NT2/D1 (cell line): ENCODE measurements at regions not wholly inside any gene's neighbourhood (a gene's known extent, or its start where the extent isn't known, plus 50 kb on each side); places are given as distances from the start of the nearest gene placed in this dataset.
A peak's percentile ranks its signal among the peaks of the same experiment; 100 is the strongest.

Experiments
- DNase-seq: peaks from one replicate; pipeline ENCODE4 v3.0.0-alpha.2; 2011; ENCODE audit warnings: low read depth, low spot score
- H3K27me3 ChIP-seq: 2 replicates; pipeline ENCODE4 v1.6.0; 2011; ENCODE audit warnings: mild to moderate bottlenecking; ENCODE audit not compliant: insufficient read length, insufficient read depth
- H3K36me3 ChIP-seq: 2 replicates; pipeline ENCODE4 v1.6.1; 2011; ENCODE audit warnings: mild to moderate bottlenecking, low read length, mixed read lengths; ENCODE audit not compliant: insufficient read depth, insufficient read length
- H3K4me1 ChIP-seq: 2 replicates; pipeline ENCODE4 v1.5.1; 2011; ENCODE audit not compliant: insufficient read depth, insufficient read length
- H3K4me3 ChIP-seq: 2 replicates; pipeline ENCODE4 v1.5.1; 2011; ENCODE audit warnings: low read depth; ENCODE audit not compliant: insufficient read length
- H3K9ac ChIP-seq: 2 replicates; pipeline ENCODE4 v1.6.0; 2011; ENCODE audit warnings: low read depth; ENCODE audit not compliant: insufficient read length
- H3K9me3 ChIP-seq: 2 replicates; pipeline ENCODE4 v1.5.1; 2011; ENCODE audit warnings: mild to moderate bottlenecking, low read length; ENCODE audit not compliant: insufficient read depth
- SUZ12 ChIP-seq: IDR thresholded peaks from 2 replicates; pipeline ENCODE4 v1.6.1; 2011; ENCODE audit not compliant: insufficient read length, insufficient read depth; ENCODE audit errors: extremely low read depth
- YY1 ChIP-seq: IDR thresholded peaks from 2 replicates; pipeline ENCODE4 v1.6.1; 2011; ENCODE audit not compliant: insufficient read length, insufficient read depth
- ZNF274 ChIP-seq: IDR thresholded peaks from 2 replicates; pipeline ENCODE4 v1.6.1; 2011; ENCODE audit warnings: mild to moderate bottlenecking, low read depth, low read length

GRCh38 chr2:128970332-128971116, 651.9 kb upstream of the HS6ST1 start:
- no peak overlapping the region for H3K4me3 ChIP-seq
- TF ChIP-seq YY1 (no peak), SUZ12 (no peak), ZNF274 (no peak)
- H3K27me3 ChIP-seq: no peaks in the 10 kb centered on the region
- H3K9ac ChIP-seq: no peak overlapping the region
- no peaks in the 10 kb centered on the region for H3K36me3 ChIP-seq
- no peaks in the 10 kb centered on the region for H3K9me3 ChIP-seq
- no peak for DNase-seq
- no peaks in the 10 kb centered on the region for H3K4me1 ChIP-seq

GRCh38 chr2:128973566-128973965, 654.9 kb upstream of the HS6ST1 start:
- Histone ChIP-seq H3K27me3 (no peaks in the 10 kb centered on the region), H3K4me3 (no peak overlapping the region), H3K9ac (no peak overlapping the region), H3K9me3 (no peaks in the 10 kb centered on the region), H3K4me1 (peaks cover 2% of the 10 kb centered on the region), H3K36me3 (no peaks in the 10 kb centered on the region)
- TF ChIP-seq YY1: no peak
- no peak for TF ChIP-seq ZNF274
- TF ChIP-seq SUZ12: no peak
- DNase-seq: no peak

GRCh38 chr2:128978212-128978611, 659.5 kb upstream of the HS6ST1 start:
- no peak overlapping the region for H3K9ac ChIP-seq
- no peak overlapping the region for H3K4me3 ChIP-seq
- no peaks in the 10 kb centered on the region for H3K9me3 ChIP-seq
- H3K4me1 ChIP-seq: peaks cover 2% of the 10 kb centered on the region
- H3K36me3 ChIP-seq: no peaks in the 10 kb centered on the region
- peak; percentile 55 for DNase-seq
- no peak for TF ChIP-seq ZNF274
- TF ChIP-seq SUZ12: no peak
- H3K27me3 ChIP-seq: no peaks in the 10 kb centered on the region

- H3K9me3 ChIP-seq: no peaks in the 10 kb centered on the region
- peaks cover 2% of the 10 kb centered on the region for H3K4me1 ChIP-seq
- H3K36me3 ChIP-seq: no peaks in the 10 kb centered on the region
- H3K27me3 ChIP-seq: no peaks in the 10 kb centered on the region
- H3K4me3 ChIP-seq: no peak overlapping the region
- no peak overlapping the region for H3K9ac ChIP-seq
- TF ChIP-seq ZNF274 (no peak), YY1 (no peak), SUZ12 (no peak)
- no peak for DNase-seq
These were observed 660.5 kb upstream of the HS6ST1 start for GRCh38 chr2:128979182-128979581.

- Histone ChIP-seq H3K36me3 (no peaks in the 10 kb centered on the region), H3K9me3 (no peaks in the 10 kb centered on the region), H3K27me3 (no peaks in the 10 kb centered on the region), H3K4me3 (no peak overlapping the region), H3K4me1 (peaks cover 2% of the 10 kb centered on the region), H3K9ac (no peak overlapping the region)
- DNase-seq: no peak
- TF ChIP-seq ZNF274: no peak
- no peak for TF ChIP-seq SUZ12
- TF ChIP-seq YY1: no peak
These were observed 661.8 kb upstream of the HS6ST1 start for GRCh38 chr2:128980475-128980874.

- no peak overlapping the region for H3K9ac ChIP-seq
- H3K4me1 ChIP-seq: peaks cover 2% of the 10 kb centered on the region
- no peaks in the 10 kb centered on the region for H3K27me3 ChIP-seq
- no peak for DNase-seq
- H3K9me3 ChIP-seq: no peaks in the 10 kb centered on the region
- H3K4me3 ChIP-seq: no peak overlapping the region
- H3K36me3 ChIP-seq: no peaks in the 10 kb centered on the region
- TF ChIP-seq ZNF274 (no peak), SUZ12 (no peak), YY1 (no peak)
These were observed 662.7 kb upstream of the HS6ST1 start for GRCh38 chr2:128981353-128981752.

GRCh38 chr2:128982001-128982400, 663.3 kb upstream of the HS6ST1 start:
- DNase-seq: no peak
- no peak overlapping the region for H3K4me3 ChIP-seq
- TF ChIP-seq SUZ12 (no peak), YY1 (no peak), ZNF274 (no peak)
- H3K9ac ChIP-seq: no peak overlapping the region
- no peaks in the 10 kb centered on the region for H3K9me3 ChIP-seq
- H3K36me3 ChIP-seq: no peaks in the 10 kb centered on the region
- H3K4me1 ChIP-seq: peaks cover 2% of the 10 kb centered on the region
- H3K27me3 ChIP-seq: no peaks in the 10 kb centered on the region
